ENCODE measurements at regions not wholly inside any gene's neighbourhood (a gene's known extent, or its start where the extent isn't known, plus 50 kb on each side); places are given as distances from the start of the nearest gene placed in this dataset.

DNA sequence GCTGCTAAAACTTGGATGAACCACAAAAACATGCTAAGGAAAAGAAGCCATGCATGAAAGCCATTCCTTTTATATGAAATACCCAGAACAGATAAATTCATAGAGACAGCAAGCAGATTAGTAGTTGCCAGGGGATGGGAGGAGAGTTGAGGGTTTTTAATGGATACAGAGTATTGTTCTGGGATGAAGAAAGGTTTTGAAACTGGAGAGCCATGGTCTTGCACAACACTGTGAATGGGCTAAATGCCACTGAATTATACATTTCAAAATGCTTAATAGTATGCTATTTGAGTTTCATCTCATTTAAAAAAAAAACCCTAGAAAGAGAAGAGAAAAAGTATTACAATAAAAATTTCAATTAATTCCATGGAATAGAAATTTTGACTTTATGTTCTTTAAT, 154.3 kb downstream of the GNAT3 start:
- BruUV-seq (replicated peaks): no TSS peak

DNA sequence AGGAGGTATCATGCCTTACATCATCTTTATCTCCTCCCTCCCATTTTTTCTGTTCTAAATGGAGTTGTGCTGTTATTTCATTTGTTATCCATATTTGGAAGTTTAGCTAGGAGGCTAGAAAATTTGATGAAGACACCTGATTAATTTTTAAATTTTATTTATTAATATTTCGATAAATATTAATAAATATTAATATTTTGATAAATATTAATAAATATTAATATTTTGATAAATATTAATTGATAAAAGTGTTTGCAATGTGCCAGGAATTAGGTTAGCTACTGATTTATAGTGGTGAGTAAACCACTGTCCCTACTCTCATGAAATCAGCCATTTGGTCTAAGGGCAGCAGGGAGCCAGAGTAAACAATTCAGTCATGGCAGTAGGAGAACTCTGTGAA, 161.4 kb downstream of the GNAT3 start:
- Mint-ChIP-seq H3K36me3 (ENCODE audit: insufficient read depth, unreplicated experiment) (no peaks in the 10 kb centered on the region), H3K9me3 (ENCODE audit: unreplicated experiment) (no peaks in the 10 kb centered on the region), H3K4me1 (ENCODE audit: low read depth, unreplicated experiment) (peaks cover 7% of the 10 kb centered on the region), H3K27ac (ENCODE audit: unreplicated experiment) (no peak overlapping the region), H3K4me3 (ENCODE audit: unreplicated experiment) (no peak overlapping the region), H3K27me3 (ENCODE audit: insufficient read depth, unreplicated experiment) (no peaks in the 10 kb centered on the region)
- no peak overlapping the region for H3K4me3 ChIP-seq (ENCODE audit: low read depth, low read length)
- intact Hi-C loops (cut with micrococcal nuclease; ENCODE audit: unreplicated experiment): no loop called here
- CTCF ChIA-PET: no interaction called here
- POLR2A ChIA-PET: no interaction called here
- no TSS peak for BruUV-seq (replicated peaks)
- no peaks in the 10 kb centered on the region for H3K4me1 ChIP-seq
- H3K9me3 ChIP-seq: no peaks in the 10 kb centered on the region
- no peak for DNase-seq
- TF ChIP-seq, protein P1, sequence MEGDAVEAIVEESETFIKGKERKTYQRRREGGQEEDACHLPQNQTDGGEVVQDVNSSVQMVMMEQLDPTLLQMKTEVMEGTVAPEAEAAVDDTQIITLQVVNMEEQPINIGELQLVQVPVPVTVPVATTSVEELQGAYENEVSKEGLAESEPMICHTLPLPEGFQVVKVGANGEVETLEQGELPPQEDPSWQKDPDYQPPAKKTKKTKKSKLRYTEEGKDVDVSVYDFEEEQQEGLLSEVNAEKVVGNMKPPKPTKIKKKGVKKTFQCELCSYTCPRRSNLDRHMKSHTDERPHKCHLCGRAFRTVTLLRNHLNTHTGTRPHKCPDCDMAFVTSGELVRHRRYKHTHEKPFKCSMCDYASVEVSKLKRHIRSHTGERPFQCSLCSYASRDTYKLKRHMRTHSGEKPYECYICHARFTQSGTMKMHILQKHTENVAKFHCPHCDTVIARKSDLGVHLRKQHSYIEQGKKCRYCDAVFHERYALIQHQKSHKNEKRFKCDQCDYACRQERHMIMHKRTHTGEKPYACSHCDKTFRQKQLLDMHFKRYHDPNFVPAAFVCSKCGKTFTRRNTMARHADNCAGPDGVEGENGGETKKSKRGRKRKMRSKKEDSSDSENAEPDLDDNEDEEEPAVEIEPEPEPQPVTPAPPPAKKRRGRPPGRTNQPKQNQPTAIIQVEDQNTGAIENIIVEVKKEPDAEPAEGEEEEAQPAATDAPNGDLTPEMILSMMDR (IDR thresholded peaks at IDR 0.05; ENCODE audit: insufficient read depth in 1 of 2, low read depth in 1 of 2, low read length in 1 of 2, severe bottlenecking in 1 of 2, unreplicated experiment in 1 of 2): no peak
- no peaks in the 10 kb centered on the region for H3K36me3 ChIP-seq (ENCODE audit: control insufficient read depth, insufficient read depth, low read length)
- H3K27me3 ChIP-seq (replicated peaks; ENCODE audit: control insufficient read depth, insufficient read depth, low read length): no peaks in the 10 kb centered on the region

More for the DNA sequence above, 154.3 kb downstream of the GNAT3 start:
- no peak for DNase-seq
- CTCF ChIA-PET: no interaction called here
- no peak overlapping the region for H3K4me3 ChIP-seq (ENCODE audit: low read depth, low read length)
- TF ChIP-seq, protein P1 (IDR thresholded peaks at IDR 0.05; ENCODE audit: insufficient read depth in 1 of 2, low read depth in 1 of 2, low read length in 1 of 2, severe bottlenecking in 1 of 2, unreplicated experiment in 1 of 2): no peak
- H3K4me3 Mint-ChIP-seq (ENCODE audit: unreplicated experiment): no peak overlapping the region
- H3K9me3 Mint-ChIP-seq (ENCODE audit: unreplicated experiment): no peaks in the 10 kb centered on the region
- no peaks in the 10 kb centered on the region for H3K9me3 ChIP-seq
- intact Hi-C loops (cut with micrococcal nuclease; ENCODE audit: unreplicated experiment): no loop called here
- no peaks in the 10 kb centered on the region for H3K27me3 ChIP-seq (replicated peaks; ENCODE audit: control insufficient read depth, insufficient read depth, low read length)
- POLR2A ChIA-PET: no interaction called here
- H3K27me3 Mint-ChIP-seq (ENCODE audit: insufficient read depth, unreplicated experiment): no peaks in the 10 kb centered on the region
- H3K4me1 Mint-ChIP-seq (ENCODE audit: low read depth, unreplicated experiment): no peaks in the 10 kb centered on the region
- H3K36me3 ChIP-seq (ENCODE audit: control insufficient read depth, insufficient read depth, low read length): no peaks in the 10 kb centered on the region
- no peak overlapping the region for H3K27ac Mint-ChIP-seq (ENCODE audit: unreplicated experiment)
- no peaks in the 10 kb centered on the region for H3K36me3 Mint-ChIP-seq (ENCODE audit: insufficient read depth, unreplicated experiment)
- H3K4me1 ChIP-seq: no peaks in the 10 kb centered on the region

DNA sequence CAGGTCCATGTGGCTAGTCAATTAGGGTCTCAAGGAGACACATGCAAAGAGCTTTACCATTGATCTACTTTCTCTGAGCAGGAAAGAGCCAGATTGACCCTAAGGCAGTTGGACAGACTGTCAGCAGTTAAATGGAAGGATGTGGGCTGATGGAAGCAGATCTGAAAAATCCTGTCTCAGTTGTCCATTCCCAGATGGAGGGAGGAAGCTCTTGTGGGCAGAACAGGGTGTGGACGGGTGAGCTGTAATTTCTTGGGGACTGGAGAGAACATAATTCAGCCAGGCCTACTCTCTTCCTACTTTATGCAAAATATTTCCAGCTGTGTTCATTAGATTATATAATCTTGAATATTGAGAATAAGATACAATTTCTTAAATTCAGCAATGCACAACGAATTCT, 163.6 kb downstream of the GNAT3 start:
- no peak overlapping the region for H3K4me3 ChIP-seq (ENCODE audit: low read depth, low read length)
- CTCF ChIA-PET: no interaction called here
- no peaks in the 10 kb centered on the region for H3K9me3 ChIP-seq
- Mint-ChIP-seq H3K4me1 (ENCODE audit: low read depth, unreplicated experiment) (peaks cover 7% of the 10 kb centered on the region), H3K36me3 (ENCODE audit: insufficient read depth, unreplicated experiment) (no peaks in the 10 kb centered on the region), H3K4me3 (ENCODE audit: unreplicated experiment) (no peak overlapping the region), H3K27ac (ENCODE audit: unreplicated experiment) (no peak overlapping the region), H3K9me3 (ENCODE audit: unreplicated experiment) (no peaks in the 10 kb centered on the region), H3K27me3 (ENCODE audit: insufficient read depth, unreplicated experiment) (no peaks in the 10 kb centered on the region)
- no peaks in the 10 kb centered on the region for H3K36me3 ChIP-seq (ENCODE audit: control insufficient read depth, insufficient read depth, low read length)
- H3K4me1 ChIP-seq: no peaks in the 10 kb centered on the region
- DNase-seq: no peak
- POLR2A ChIA-PET: no interaction called here
- TF ChIP-seq, protein P1 (IDR thresholded peaks at IDR 0.05; ENCODE audit: insufficient read depth in 1 of 2, low read depth in 1 of 2, low read length in 1 of 2, severe bottlenecking in 1 of 2, unreplicated experiment in 1 of 2): no peak
- intact Hi-C loops (cut with micrococcal nuclease; ENCODE audit: unreplicated experiment): no loop called here
- no TSS peak for BruUV-seq (replicated peaks)
- H3K27me3 ChIP-seq (replicated peaks; ENCODE audit: control insufficient read depth, insufficient read depth, low read length): no peaks in the 10 kb centered on the region
